Loucy (cell line): ENCODE measurements at regions not wholly inside any gene's neighbourhood (a gene's known extent, or its start where the extent isn't known, plus 50 kb on each side); places are given as distances from the start of the nearest gene placed in this dataset.

Source experiments
- H2AFZ ChIP-seq: fragments of 200-600 bp; sonication (generic); 2 replicates; pipeline ENCODE4 v1.6.0; 2016; ENCODE audit warnings: antibody characterized with exemption, mild to moderate bottlenecking, low read length, moderate library complexity
- H3F3A ChIP-seq: fragments of 200-600 bp; 2 replicates; pipeline ENCODE4 v1.6.0; 2016; ENCODE audit warnings: antibody characterized with exemption, low read depth, mild to moderate bottlenecking
- H3K27me3 ChIP-seq: fragments of 200-600 bp; sonication (generic); 2 replicates; pipeline ENCODE4 v1.6.1; 2014; ENCODE audit warnings: low read length, mild to moderate bottlenecking; ENCODE audit not compliant: insufficient read depth, poor library complexity, severe bottlenecking
- H3K36me3 ChIP-seq: fragments of 200-600 bp; sonication (generic); 2 replicates; pipeline ENCODE4 v1.6.1; 2016; ENCODE audit warnings: low read length; ENCODE audit not compliant: insufficient read depth
- H3K4me1 ChIP-seq: fragments of 200-600 bp; sonication (generic); 2 replicates; pipeline ENCODE4 v1.5.1; 2014; ENCODE audit warnings: low read length, mild to moderate bottlenecking; ENCODE audit not compliant: insufficient read depth, poor library complexity, severe bottlenecking
- H3K4me2 ChIP-seq: fragments of 200-600 bp; sonication (generic); 2 replicates; pipeline ENCODE4 v1.6.0; 2014; ENCODE audit warnings: antibody characterized with exemption, low read length, low read depth, mild to moderate bottlenecking; ENCODE audit not compliant: poor library complexity, severe bottlenecking
- H3K4me3 ChIP-seq: fragments of 200-600 bp; sonication (generic); 2 replicates; pipeline ENCODE4 v1.5.1; 2014; ENCODE audit warnings: low read length, mild to moderate bottlenecking, mixed read lengths; ENCODE audit not compliant: poor library complexity, severe bottlenecking
- H3K79me2 ChIP-seq: fragments of 200-600 bp; sonication (generic); 2 replicates; pipeline ENCODE4 v1.6.1; 2014; ENCODE audit warnings: low read length; ENCODE audit not compliant: insufficient read depth
- H3K9ac ChIP-seq: fragments of 200-600 bp; sonication (generic); 2 replicates; pipeline ENCODE4 v1.6.0; 2014; ENCODE audit warnings: mild to moderate bottlenecking, low read depth, low read length, moderate library complexity; ENCODE audit not compliant: poor library complexity, severe bottlenecking
- H3K9me2 ChIP-seq: fragments of 200-600 bp; sonication (generic); replicated peaks from 2 replicates; pipeline ENCODE4 v1.6.1; 2016; ENCODE audit warnings: low read depth, low read length, mixed read lengths
- H3K9me3 ChIP-seq: fragments of 200-600 bp; sonication (generic); 2 replicates; pipeline ENCODE4 v1.6.1; 2014; ENCODE audit warnings: mild to moderate bottlenecking, antibody characterized with exemption, low read length, low read depth; ENCODE audit not compliant: insufficient read depth
- H4K20me1 ChIP-seq: fragments of 200-600 bp; sonication (generic); 2 replicates; pipeline ENCODE4 v1.6.0; 2014; ENCODE audit warnings: antibody characterized with exemption, low read length, mild to moderate bottlenecking; ENCODE audit not compliant: insufficient read depth, poor library complexity, severe bottlenecking
- CTCF ChIP-seq: fragments of 200-600 bp; sonication (generic); conservative IDR thresholded peaks from 2 replicates; pipeline ENCODE4 v1.5.1; 2014; ENCODE audit warnings: mild to moderate bottlenecking, antibody characterized with exemption, low read length
- EZH2phosphoT487 ChIP-seq: fragments of 200-600 bp; IDR thresholded peaks from 2 replicates; pipeline ENCODE4 v1.6.1; 2018; ENCODE audit warnings: antibody characterized with exemption, mild to moderate bottlenecking, moderate library complexity, borderline replicate concordance

DNA sequence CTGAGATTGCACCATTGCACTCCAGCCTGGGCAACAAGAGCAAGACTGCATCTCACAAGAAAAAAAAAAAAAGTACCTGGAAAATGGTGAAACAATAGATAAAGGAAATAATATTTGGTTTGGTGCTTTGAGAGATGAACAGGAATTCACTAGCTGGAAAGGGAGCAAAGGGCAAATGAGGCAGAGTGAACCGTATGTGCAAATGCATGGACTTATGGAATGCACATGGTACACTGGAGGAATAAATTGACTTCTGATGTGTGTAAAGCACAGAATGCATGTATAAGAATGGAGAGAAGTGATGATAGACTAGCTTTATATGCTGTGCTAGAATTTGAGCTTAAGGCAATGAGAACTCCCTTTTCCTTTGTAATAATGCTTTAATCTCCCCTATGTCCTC lies 413.3 kb downstream of the SPRY1 start:
- TF ChIP-seq EZH2phosphoT487 (no peak), CTCF (no peak)
- H3K79me2 ChIP-seq: no peaks in the 10 kb centered on the region
- H4K20me1 ChIP-seq: no peaks in the 10 kb centered on the region
- H3K4me1 ChIP-seq: no peaks in the 10 kb centered on the region
- no peak overlapping the region for H3K4me2 ChIP-seq
- no peak overlapping the region for H2AFZ ChIP-seq
- no peaks in the 10 kb centered on the region for H3K36me3 ChIP-seq
- no peaks in the 10 kb centered on the region for H3K9me2 ChIP-seq
- H3K9ac ChIP-seq: no peak overlapping the region
- no peaks in the 10 kb centered on the region for H3F3A ChIP-seq
- H3K9me3 ChIP-seq: no peaks in the 10 kb centered on the region
- H3K4me3 ChIP-seq: no peak overlapping the region
- no peaks in the 10 kb centered on the region for H3K27me3 ChIP-seq

GRCh38 chr4:123812066-123812390 lies 415.4 kb downstream of the SPRY1 start:
- no peaks in the 10 kb centered on the region for H3F3A ChIP-seq
- H3K79me2 ChIP-seq: no peaks in the 10 kb centered on the region
- H2AFZ ChIP-seq: no peak overlapping the region
- H3K9me3 ChIP-seq: no peaks in the 10 kb centered on the region
- no peak for TF ChIP-seq EZH2phosphoT487
- no peak for TF ChIP-seq CTCF
- H3K36me3 ChIP-seq: no peaks in the 10 kb centered on the region
- H3K4me1 ChIP-seq: no peaks in the 10 kb centered on the region
- H3K9me2 ChIP-seq: no peaks in the 10 kb centered on the region
- H3K27me3 ChIP-seq: no peaks in the 10 kb centered on the region
- H3K9ac ChIP-seq: no peak overlapping the region
- H4K20me1 ChIP-seq: no peaks in the 10 kb centered on the region
- H3K4me2 ChIP-seq: no peak overlapping the region
- H3K4me3 ChIP-seq: no peak overlapping the region

- Histone ChIP-seq H3K4me2 (no peak overlapping the region), H3K79me2 (no peaks in the 10 kb centered on the region), H3K9ac (no peak overlapping the region), H4K20me1 (no peaks in the 10 kb centered on the region), H3K27me3 (no peaks in the 10 kb centered on the region), H3K4me3 (no peak overlapping the region), H3K36me3 (no peaks in the 10 kb centered on the region), H3K9me3 (no peaks in the 10 kb centered on the region), H3F3A (no peaks in the 10 kb centered on the region), H3K4me1 (no peaks in the 10 kb centered on the region), H3K9me2 (no peaks in the 10 kb centered on the region), H2AFZ (no peak overlapping the region)
- TF ChIP-seq CTCF: no peak
- TF ChIP-seq EZH2phosphoT487: no peak
These were observed 417.3 kb downstream of the SPRY1 start for GRCh38 chr4:123813901-123814300.
